GM12878 (cell line): ENCODE measurements at regions not wholly inside any gene's neighbourhood (a gene's known extent, or its start where the extent isn't known, plus 50 kb on each side); places are given as distances from the start of the nearest gene placed in this dataset.

Experiments
- CTCF ChIP-seq, 3 experiments: IDR thresholded peaks in 2 of 3; conservative IDR thresholded peaks in 1 of 3; 2 replicates each; pipeline ENCODE4 v1.5.1; 2011; ENCODE audit warnings: low read depth in 3 of 3, low read length in 3 of 3, mild to moderate bottlenecking in 3 of 3, control low read depth in 2 of 3, moderate library complexity in 2 of 3, inconsistent platforms in 1 of 3, mixed read lengths in 1 of 3; ENCODE audit not compliant: control insufficient read depth in 2 of 3, insufficient read depth in 1 of 3; ENCODE audit errors: extremely low read depth in 1 of 3
- EP300 ChIP-seq, 2 experiments: fragments of 150-350 bp in 1 of 2; IDR thresholded peaks; 2 replicates each; pipeline ENCODE4 v1.6.1; 2011 to 2012; ENCODE audit warnings: low read depth in 2 of 2, low read length in 2 of 2, borderline replicate concordance in 1 of 2, improper control_type of control experiment in 1 of 2, inconsistent platforms in 1 of 2; ENCODE audit not compliant: control insufficient read depth in 1 of 2
- MYB ChIP-seq: fragments of 150-350 bp; IDR thresholded peaks from 2 replicates; pipeline ENCODE4 v1.6.1; 2014; ENCODE audit warnings: mild to moderate bottlenecking, low read depth, low read length, borderline replicate concordance
- POLR2A ChIP-seq: IDR thresholded peaks from 2 replicates; pipeline ENCODE4 v1.6.1; 2011; ENCODE audit warnings: low read depth, mild to moderate bottlenecking, low read length
- RAD21 ChIP-seq: IDR thresholded peaks from 2 replicates; pipeline ENCODE4 v1.6.1; 2011; ENCODE audit warnings: mild to moderate bottlenecking, low read depth, low read length, moderate library complexity; ENCODE audit not compliant: insufficient read depth
- SIX5 ChIP-seq: IDR thresholded peaks from 2 replicates; pipeline ENCODE4 v1.6.1; 2011; ENCODE audit warnings: mild to moderate bottlenecking, low read depth, low read length, moderate library complexity; ENCODE audit not compliant: severe bottlenecking
- SREBF2 ChIP-seq: IDR thresholded peaks from 2 replicates; pipeline ENCODE4 v1.6.1; 2012; ENCODE audit warnings: mild to moderate bottlenecking, low read length
- ZNF274 ChIP-seq: IDR thresholded peaks from one replicate; pipeline ENCODE4 v1.8.0; 2011; ENCODE audit not compliant: insufficient read length, insufficient read depth

DNA sequence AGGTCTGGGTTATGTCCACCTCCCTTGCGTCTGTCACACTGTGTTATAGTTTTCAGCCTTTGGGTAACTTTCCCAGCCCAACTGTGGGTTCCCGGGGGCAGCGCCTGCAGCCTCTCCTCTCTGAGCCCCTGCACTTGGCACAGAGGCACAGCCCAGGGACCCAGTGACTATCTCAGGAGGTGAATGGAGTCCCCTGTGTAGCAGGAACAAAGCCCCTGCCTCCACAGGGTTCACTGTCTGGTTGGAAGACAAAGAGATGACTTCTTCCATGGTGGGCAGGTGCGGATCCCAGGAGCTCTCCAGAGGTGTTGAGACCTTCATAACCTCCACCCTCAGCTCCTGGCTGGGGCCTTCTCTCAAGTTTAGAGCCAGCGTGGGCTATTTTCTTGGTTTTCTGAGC is 156.9 kb downstream of the C9orf50 start:
- TF ChIP-seq SIX5 = no peak
- TF ChIP-seq CTCF (IDR thresholded peaks at IDR 0.05 in 2 of 3, conservative IDR thresholded peaks at IDR 0.05 in 1 of 3; ENCODE audit: control insufficient read depth in 2 of 3, extremely low read depth in 1 of 3, insufficient read depth in 1 of 3, low read depth in 3 of 3, low read length in 3 of 3) = no peak
- no peak for TF ChIP-seq POLR2A
- TF ChIP-seq RAD21 = no peak
- no peak for TF ChIP-seq MYB
- TF ChIP-seq ZNF274 = no peak
- TF ChIP-seq SREBF2 = no peak
- TF ChIP-seq EP300 (IDR thresholded peaks at IDR 0.05; ENCODE audit: borderline replicate concordance in 1 of 2, control insufficient read depth in 1 of 2, low read depth in 2 of 2, low read length in 2 of 2) = no peak
